ENCODE measurements at regions not wholly inside any gene's neighbourhood (a gene's known extent, or its start where the extent isn't known, plus 50 kb on each side); places are given as distances from the start of the nearest gene placed in this dataset.

DNA sequence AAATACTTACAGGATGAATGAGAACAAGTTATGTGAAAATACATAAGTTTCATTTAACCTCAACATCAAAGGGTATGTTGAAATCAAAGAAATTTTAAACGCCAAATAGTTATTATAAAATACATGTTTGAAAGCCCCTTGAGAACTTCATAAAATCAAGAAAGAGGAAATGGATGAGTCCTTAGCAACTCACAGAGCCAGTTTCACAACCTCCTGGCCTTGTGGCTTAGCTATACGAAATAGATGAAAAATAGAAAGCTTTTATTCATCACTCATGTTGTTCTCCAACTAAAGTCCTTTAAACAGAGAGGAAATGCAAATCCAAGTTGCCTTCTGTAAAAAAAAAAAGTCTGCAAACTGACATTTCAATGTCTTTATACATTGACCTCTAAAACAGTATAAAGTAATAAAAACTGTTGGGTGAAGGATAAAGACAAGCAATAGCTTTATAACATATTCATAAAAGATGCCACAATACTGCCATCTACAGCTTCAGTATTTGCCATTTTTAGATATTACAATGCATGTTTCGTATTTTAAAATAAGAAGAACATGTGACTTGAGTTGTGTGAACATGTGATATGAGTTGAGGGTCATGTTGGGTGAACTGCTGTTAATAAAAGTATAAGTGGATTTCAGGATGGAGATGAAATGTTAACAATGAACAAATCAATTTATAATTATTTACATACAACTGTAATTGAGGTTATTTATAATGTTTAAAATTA is 847.8 kb downstream of the MRPL39 start:
- no peak for DNase-seq
- in situ Hi-C loops (cut with MboI; ENCODE audit: low pct_unique_long_range_greater_than_20kb, low sequenced_read_pairs): no loop called here

DNA sequence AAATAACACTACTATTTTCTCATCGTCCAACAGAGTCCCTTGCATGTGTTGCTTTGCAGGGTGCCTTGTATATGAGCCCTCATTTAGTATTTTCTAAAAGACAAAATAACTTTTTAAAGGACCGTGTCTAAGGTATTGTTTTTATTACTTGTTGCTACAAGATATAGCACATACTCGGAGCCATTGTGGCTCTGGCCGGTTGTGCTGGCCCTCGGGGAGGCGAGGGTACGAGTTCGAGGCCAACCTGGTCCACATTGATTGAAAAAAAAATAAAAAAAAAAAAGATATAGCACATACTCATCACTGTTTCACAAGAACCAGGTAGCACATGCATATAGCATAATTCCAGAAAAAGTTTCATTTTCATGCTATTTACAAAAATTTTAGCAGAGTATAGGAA is 869.2 kb downstream of the MRPL39 start:
- DNase-seq: no peak
- in situ Hi-C loops (cut with MboI; ENCODE audit: low pct_unique_long_range_greater_than_20kb, low sequenced_read_pairs): no loop called here

DNA sequence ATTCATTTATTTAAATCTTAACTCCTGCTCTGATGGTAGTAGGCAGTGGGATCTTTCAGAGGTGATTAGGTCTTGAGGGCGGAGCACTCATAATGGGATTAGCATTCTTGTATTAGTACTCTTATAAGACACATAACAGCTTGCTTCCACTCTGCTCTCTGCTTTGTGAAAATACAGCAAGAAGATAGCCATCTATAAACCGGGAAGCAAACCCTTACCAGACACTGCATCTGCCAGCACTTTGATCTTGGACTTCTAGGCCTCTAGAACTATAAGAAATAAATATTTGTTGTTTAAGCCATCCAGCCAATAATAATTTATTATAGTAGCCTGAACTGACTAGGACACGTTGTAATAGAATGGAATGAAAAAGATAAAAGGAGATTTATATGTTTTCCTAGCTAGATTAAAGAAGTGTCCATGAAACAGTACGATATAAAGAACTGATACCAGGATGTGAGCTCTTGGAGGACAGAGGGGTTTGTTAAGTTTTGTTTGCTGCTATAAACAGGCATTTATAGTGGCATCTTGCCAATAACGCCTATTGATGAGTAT is 869.9 kb downstream of the MRPL39 start:
- DNase-seq: no peak
- in situ Hi-C loops (cut with MboI; ENCODE audit: low pct_unique_long_range_greater_than_20kb, low sequenced_read_pairs): no loop called here

DNA sequence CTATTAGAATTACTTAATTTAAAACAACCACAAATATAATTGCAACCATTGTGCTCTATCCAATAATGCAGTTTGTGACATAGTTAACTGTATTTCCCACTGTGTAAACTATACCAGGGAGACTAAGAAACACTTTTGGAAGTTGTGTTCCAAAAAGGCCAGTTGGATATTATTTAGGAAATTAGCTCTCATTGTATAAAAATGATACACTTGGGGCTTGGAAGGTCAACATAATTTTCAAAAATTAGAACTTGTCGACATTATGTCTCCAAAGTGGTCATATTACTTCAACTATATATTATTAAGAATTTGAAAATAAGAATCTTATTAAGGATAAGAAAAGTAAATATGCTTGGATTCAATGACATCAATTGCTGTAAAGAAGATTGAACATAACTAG is 876.6 kb downstream of the MRPL39 start:
- in situ Hi-C loops (cut with MboI; ENCODE audit: low pct_unique_long_range_greater_than_20kb, low sequenced_read_pairs): no loop called here
- DNase-seq: no peak

DNA sequence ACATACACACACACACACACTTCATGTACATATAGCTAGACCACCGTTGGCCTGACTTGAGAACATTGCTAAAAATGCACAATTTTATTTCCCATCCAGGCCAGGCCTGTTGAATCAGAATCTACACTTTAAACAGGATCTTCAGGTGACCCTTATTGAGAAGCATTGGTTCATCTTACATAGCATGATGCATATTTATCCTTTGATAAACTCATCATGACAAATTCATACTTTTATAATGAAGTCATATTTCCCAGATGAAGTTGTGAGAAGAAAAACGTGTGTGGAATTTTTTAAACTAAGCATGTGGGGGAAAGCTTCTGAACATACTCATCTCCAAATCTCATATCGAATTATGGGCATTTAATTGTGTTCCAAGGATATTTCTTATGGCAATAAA is 877.7 kb downstream of the MRPL39 start:
- in situ Hi-C loops (cut with MboI; ENCODE audit: low pct_unique_long_range_greater_than_20kb, low sequenced_read_pairs): no loop called here
- DNase-seq: no peak

DNA sequence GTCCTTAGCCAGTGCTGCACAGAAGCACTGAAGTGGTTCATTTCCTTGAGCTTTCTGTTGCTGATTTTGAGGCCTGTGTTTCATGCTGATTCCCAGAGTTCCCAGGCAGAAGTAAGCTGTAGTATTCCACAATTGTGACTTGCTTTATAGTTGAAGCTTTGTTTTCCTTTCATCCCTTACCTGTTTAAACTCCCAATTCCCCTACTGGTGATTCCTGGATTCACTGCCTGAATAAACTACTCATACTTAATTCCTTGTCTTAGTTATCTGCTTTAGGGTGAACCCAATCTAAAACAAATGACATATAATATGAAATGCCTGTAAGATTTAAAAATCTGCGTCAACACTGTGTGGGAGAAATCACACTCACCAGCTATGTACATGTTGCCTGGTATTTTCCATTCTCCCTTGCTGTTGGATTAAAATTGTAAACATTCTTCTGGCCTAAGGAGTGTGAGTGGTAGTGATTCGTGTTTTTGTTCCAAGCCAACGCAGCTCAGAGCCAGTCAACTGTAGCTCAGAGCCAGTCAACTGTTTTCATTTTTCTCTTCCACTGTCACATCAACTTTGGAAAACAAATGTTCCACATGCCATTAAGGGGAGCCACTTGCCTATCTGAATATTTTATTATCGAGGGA is 879.4 kb downstream of the MRPL39 start:
- DNase-seq: no peak
- in situ Hi-C loops (cut with MboI; ENCODE audit: low pct_unique_long_range_greater_than_20kb, low sequenced_read_pairs): no loop called here

DNA sequence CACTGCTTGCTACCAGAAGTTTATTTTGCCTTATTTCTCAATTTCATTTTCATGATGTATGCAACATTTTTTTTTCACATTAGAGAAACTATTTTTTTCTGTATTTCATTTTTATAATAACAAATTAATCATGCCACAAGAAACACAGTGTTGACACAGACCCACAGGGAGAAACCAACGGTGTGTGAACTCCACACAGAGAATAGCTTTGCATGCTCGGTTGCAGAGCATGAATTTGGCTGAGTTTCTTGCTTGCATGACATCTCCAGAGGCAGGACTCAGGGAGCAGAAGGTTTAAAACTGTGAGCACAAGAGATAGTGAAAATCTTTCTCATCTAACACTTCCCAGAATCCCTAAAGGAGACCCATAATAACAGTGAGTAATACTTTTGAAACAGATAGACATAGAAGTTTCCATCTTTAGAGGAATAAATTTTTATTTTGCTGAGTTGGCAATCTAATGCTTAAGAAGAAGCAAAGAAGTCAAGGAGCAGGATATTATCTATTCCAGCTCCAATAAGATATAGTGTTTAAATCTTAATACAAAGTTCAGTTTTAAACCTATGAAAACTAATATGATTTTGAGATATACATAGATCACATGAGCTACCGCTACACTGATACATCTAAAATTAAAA is 890.9 kb downstream of the MRPL39 start:
- no peak for DNase-seq
- in situ Hi-C loops (cut with MboI; ENCODE audit: low pct_unique_long_range_greater_than_20kb, low sequenced_read_pairs): no loop called here

DNA sequence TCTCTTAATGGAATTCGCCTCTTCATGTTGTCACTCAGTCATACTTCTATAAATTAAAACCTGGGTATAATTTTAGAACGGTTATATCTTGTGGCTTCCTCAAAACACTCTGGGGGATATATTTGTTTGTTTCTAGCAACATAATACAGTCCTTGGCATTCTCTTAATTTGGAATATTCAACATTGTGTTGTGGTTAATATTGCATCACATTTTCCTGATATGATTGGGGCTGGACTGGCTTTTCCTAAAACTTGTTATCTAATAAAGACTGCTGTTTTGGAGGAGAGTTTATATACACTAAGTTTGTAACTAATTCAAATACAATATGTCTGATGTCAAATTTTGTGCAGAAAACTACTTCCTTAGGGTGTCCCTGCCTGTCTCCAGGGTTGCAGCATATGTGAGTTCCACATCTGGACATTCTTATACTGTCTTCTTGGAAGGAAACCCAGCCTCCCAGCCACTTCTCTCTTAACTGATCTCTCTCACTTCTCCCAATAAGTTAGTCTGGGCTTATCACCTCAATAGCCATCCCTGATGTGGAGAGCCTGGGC is 892.6 kb downstream of the MRPL39 start:
- in situ Hi-C loops (cut with MboI; ENCODE audit: low pct_unique_long_range_greater_than_20kb, low sequenced_read_pairs): no loop called here
- no peak for DNase-seq

DNA sequence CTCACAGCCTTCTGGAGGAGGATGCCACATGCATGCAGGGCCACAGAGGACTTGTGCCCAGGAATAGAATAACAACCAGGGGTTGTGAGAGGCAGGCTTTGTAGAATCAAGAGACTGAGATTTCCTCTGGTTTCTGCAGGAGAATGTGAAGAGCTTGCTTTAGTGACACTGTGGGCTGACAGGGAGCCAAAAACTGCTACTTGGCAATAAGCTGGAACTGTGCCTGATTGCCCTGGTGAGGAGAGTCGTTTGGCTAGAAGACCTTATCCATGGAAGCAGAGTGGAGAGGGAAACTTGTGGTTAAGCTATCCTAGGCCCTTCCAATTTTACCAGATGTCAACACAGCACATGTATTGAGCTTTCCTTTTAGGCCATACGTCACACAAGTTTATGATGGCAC is 902.1 kb downstream of the MRPL39 start:
- no peak for DNase-seq
- in situ Hi-C loops (cut with MboI; ENCODE audit: low pct_unique_long_range_greater_than_20kb, low sequenced_read_pairs): no loop called here

DNA sequence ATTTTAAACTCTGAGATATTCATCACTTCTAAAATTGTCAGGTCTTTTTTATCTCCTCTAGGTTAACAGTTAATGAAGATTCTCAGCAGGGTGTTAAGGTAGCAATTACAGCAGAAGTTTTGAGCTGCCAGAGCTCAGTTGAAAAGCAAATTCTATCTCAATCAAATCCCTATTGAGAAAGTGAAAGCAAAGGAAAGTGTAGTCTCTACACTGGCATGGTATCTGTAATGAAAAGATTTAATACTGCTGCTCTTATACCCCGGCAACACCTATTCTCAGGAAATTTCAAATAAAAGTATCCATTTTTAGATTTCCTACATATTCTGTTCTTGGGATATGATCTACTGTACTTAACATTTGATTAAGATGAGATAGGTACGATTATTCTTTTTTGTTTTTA is 913.5 kb downstream of the MRPL39 start:
- DNase-seq: no peak
- in situ Hi-C loops (cut with MboI; ENCODE audit: low pct_unique_long_range_greater_than_20kb, low sequenced_read_pairs): no loop called here

DNA sequence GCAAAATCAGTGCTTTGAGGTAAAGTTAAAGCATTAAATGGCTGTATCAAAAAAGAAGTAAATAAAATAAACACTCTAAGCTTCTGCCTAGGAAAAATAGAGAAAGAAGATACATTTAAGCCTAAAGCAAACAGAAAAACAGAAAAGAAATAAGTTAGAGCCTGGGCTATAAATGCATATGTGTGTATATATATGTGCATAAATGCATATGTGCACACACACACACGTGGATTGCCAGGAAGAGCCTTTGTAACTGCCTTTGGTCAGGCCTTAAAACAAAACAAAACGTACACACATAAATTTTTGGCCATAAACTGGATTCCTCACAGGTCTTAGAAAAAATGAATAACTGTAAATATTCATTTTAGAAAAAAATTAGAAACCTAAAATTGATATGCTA is 925.8 kb downstream of the MRPL39 start:
- in situ Hi-C loops (cut with MboI; ENCODE audit: low pct_unique_long_range_greater_than_20kb, low sequenced_read_pairs): no loop called here
- DNase-seq: no peak

DNA sequence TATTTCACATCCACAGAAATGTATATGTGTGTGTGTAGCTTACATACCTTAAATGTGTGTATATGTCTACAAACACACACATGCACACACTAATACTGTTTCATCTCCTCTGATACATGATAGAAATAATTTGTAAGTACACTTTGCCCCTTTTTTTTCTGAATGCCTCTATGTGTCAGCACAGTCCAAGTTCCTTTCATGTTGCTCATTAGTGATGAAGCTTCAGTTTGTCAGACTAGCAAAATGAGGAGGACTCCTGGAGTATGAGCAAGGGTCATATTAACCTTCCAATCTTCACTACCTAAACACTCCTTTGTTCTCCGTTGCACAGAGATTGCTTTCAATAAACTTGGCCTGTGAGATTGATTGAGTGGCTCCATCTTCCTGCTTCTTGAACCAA is 935.4 kb downstream of the MRPL39 start:
- DNase-seq: no peak
- in situ Hi-C loops (cut with MboI; ENCODE audit: low pct_unique_long_range_greater_than_20kb, low sequenced_read_pairs): no loop called here

DNA sequence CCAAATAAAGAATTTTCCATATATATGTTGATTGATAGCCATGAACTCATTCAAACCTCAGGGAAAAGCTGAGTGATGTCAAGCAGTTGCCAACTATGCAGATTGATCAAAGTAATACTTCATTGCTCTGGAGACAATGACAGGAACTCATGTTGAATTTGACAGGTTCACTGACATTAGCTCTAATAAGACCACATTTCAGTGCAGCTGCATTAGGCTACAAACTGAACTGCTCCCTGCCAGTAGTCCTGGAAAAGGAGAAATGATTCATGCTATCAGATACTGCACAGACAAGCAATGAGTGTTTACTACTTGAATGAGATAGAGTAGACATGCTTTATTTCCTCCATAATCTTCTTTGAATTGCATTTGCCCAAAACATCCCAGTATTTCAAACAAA is 948.4 kb downstream of the MRPL39 start:
- no peak for DNase-seq
- in situ Hi-C loops (cut with MboI; ENCODE audit: low pct_unique_long_range_greater_than_20kb, low sequenced_read_pairs): no loop called here

DNA sequence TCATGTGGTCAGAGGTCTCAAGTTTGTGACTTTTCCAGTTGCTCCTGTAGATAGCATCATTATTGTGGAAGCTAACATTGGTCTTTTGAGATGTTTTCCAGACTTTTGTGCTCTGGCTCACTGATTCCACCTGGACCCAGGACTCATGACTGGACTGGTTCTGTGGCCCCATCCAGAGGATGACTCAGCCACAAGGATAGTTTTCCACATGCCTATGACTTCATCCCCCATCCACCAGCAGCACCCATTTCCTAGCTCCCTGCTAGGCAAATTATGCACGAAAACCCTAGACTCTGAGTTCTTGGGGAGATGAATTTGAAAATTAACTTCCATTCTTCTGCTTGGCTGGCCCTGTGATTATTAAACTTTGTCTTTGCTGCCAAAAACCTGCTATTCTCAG is 949.3 kb downstream of the MRPL39 start:
- no peak for DNase-seq
- in situ Hi-C loops (cut with MboI; ENCODE audit: low pct_unique_long_range_greater_than_20kb, low sequenced_read_pairs): no loop called here

DNA sequence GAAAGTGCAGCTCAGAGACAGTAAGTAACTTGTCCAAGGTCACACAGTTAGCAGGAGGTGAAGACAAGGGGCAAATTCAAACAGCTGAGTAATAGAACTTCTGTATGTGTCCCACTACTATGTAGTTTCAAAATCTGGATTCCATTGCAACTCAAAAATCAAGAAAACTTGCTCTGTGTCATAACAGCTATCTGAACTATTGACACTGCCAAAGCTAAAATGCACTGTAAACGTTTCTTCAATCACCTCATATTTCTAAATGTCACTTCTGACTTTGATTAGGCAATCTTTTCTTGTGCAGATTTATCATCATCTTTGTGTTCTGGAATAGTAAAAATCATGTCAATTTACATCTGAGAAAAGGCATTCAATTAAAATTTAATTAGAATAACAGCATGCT is 957.6 kb downstream of the MRPL39 start:
- in situ Hi-C loops (cut with MboI; ENCODE audit: low pct_unique_long_range_greater_than_20kb, low sequenced_read_pairs): no loop called here
- DNase-seq: no peak

DNA sequence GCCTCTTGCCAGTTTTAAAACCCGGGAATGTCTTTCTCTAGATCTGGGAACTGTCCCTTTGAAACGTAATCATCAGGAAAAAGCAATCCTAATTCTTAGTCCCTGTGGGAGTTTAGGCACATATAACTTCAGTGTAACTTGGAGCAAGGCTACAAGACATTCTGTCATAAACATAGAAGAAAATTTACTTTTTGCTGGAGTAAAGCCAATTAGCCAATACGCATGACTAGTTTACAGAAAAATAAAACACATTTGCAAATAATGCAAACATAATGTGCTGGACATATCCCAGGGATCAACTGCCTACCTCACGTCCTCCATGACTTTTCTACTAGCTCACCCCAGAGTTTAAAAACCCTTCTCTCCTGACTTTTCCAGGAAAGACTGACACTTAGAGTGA is 970.6 kb downstream of the MRPL39 start:
- DNase-seq: no peak
- in situ Hi-C loops (cut with MboI; ENCODE audit: low pct_unique_long_range_greater_than_20kb, low sequenced_read_pairs): no loop called here

DNA sequence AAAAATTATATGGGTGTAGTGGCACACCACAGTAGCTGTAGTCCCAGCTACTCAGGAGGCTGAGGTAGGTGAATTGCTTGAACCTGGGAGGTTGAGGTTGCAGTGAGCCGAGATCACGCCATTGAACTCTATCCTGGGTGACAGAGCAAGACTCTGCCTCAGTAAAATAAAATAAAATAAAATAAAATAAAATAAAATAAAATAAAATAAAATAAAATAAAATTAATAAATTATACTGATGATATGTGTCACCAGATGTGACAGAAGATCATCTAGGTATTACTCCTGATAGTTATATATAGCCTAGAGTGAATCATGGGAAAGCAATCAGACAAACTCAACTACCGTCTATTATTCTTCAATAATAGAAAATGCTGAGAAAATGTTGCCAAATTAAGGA is 972.5 kb downstream of the MRPL39 start:
- in situ Hi-C loops (cut with MboI; ENCODE audit: low pct_unique_long_range_greater_than_20kb, low sequenced_read_pairs): no loop called here
- no peak for DNase-seq

DNA sequence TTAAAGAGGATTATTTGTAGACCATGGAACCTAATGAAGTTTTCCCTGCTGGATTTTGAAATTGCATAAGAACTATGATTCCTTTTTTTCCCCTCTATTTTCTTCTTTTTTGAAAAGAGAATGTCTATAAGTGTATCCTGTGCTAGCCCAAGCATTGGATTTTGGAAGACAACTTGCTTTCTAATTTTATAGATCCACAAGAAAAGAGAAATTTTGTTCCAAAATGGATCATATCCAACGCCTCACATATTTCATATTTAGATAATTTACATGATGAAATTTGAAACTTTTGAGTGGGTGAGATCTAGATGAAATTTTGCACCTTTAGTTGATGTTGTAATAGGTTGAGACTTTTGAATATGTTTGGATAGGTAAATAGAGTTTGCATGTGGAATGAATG is 978.7 kb downstream of the MRPL39 start:
- in situ Hi-C loops (cut with MboI; ENCODE audit: low pct_unique_long_range_greater_than_20kb, low sequenced_read_pairs): no loop called here
- no peak for DNase-seq

DNA sequence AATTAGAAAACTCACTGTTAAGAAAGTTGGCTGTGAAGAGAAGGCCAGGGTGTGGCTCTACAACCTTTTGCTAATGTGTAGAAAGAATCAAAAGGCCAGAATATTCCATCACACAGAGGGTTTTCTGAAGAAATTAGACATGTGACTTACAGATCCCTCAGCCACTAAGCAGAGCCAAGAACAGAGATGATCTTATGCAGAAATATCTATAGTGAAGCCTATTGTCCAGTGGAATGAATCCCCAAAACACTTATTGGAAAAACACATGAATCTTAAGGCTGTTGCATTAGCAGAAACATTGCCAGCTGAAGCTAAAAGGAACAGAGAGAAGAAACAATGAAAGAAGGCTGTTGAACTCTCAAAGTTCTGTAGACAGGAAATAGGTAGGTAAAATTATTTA is 979.2 kb downstream of the MRPL39 start:
- in situ Hi-C loops (cut with MboI; ENCODE audit: low pct_unique_long_range_greater_than_20kb, low sequenced_read_pairs): no loop called here
- DNase-seq: no peak

DNA sequence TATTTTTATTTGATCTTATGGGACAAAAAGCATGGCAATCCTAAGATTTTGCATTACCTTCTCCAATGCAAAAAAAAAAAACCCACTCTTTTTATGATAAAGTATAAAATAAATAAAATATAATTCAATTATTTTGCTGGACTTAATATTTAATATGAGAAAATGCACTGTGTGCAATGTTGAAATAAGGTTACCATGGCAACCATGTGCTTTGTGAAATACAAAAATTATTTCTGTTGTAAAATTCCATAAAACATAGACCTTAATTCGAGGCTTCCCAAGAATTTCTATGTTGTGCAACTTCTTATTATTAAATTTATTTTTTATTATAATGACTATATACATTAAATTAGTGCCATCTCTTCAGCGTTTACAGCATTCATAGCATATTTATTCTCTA is 989.5 kb downstream of the MRPL39 start:
- in situ Hi-C loops (cut with MboI; ENCODE audit: low pct_unique_long_range_greater_than_20kb, low sequenced_read_pairs): no loop called here
- DNase-seq: no peak

All from KBM-7 (cell line).